ENCODE measurements at regions not wholly inside any gene's neighbourhood (a gene's known extent, or its start where the extent isn't known, plus 50 kb on each side); places are given as distances from the start of the nearest gene placed in this dataset.

- H3K79me1 ChIP-seq (ENCODE audit: low read length), result no peaks in the 10 kb centered on the region
- H3K23ac ChIP-seq (ENCODE audit: low read length), result no peak overlapping the region
- no peak overlapping the region for H4K5ac ChIP-seq (ENCODE audit: low read length)
- DNase-seq, result no peak
- no CpG with 5 or more reads among the region's 4 CpGs for WGBS (ENCODE audit: extremely low coverage, insufficient coverage, low lambda C conversion rate)
- H3K27me3 ChIP-seq (ENCODE audit: insufficient read depth, low read length, poor library complexity), result no peaks in the 10 kb centered on the region
- no peak overlapping the region for H3K27ac ChIP-seq (ENCODE audit: low read depth, low read length)
- H4K8ac ChIP-seq (ENCODE audit: low read depth, low read length), result no peak overlapping the region
- H2BK15ac ChIP-seq (replicated peaks; ENCODE audit: low read depth), result no peak overlapping the region
- H3K56ac ChIP-seq (ENCODE audit: low read length), result no peak overlapping the region
- no peaks in the 10 kb centered on the region for H3K79me2 ChIP-seq (ENCODE audit: control insufficient read depth, insufficient read depth, low read length)
- H3K18ac ChIP-seq (ENCODE audit: low read length), result no peak overlapping the region
- no peak overlapping the region for H2BK120ac ChIP-seq (ENCODE audit: low read depth, low read length)
- H3K4me2 ChIP-seq (ENCODE audit: low read length), result no peak overlapping the region
- H3K9ac ChIP-seq (ENCODE audit: low read length), result no peak overlapping the region
- H3K4ac ChIP-seq (ENCODE audit: low read depth, low read length), result no peak overlapping the region
- no peaks in the 10 kb centered on the region for H3K36me3 ChIP-seq (ENCODE audit: control insufficient read depth, insufficient read depth, low read length)
- H3K4me3 ChIP-seq (ENCODE audit: low read length), result no peak overlapping the region
- no peak overlapping the region for H2AK5ac ChIP-seq (ENCODE audit: low read length)
- no peak overlapping the region for H2BK5ac ChIP-seq (ENCODE audit: low read length)
- H3K4me1 ChIP-seq (ENCODE audit: control insufficient read depth, low read depth, low read length), result no peaks in the 10 kb centered on the region
Observed at GRCh38 chr21:39050841-39051587, 132.2 kb downstream of the PSMG1 start.

- no peak overlapping the region for H3K4ac ChIP-seq (ENCODE audit: low read depth, low read length)
- H2BK120ac ChIP-seq (ENCODE audit: low read depth, low read length), result no peak overlapping the region
- no peaks in the 10 kb centered on the region for H3K36me3 ChIP-seq (ENCODE audit: control insufficient read depth, insufficient read depth, low read length)
- no peaks in the 10 kb centered on the region for H3K79me1 ChIP-seq (ENCODE audit: low read length)
- H3K56ac ChIP-seq (ENCODE audit: low read length), result no peak overlapping the region
- no peak overlapping the region for H2BK5ac ChIP-seq (ENCODE audit: low read length)
- DNase-seq, result no peak
- no peak overlapping the region for H2AK5ac ChIP-seq (ENCODE audit: low read length)
- H3K4me2 ChIP-seq (ENCODE audit: low read length), result no peak overlapping the region
- no peaks in the 10 kb centered on the region for H3K79me2 ChIP-seq (ENCODE audit: control insufficient read depth, insufficient read depth, low read length)
- no peak overlapping the region for H3K4me3 ChIP-seq (ENCODE audit: low read length)
- H3K9ac ChIP-seq (ENCODE audit: low read length), result no peak overlapping the region
- H4K5ac ChIP-seq (ENCODE audit: low read length), result no peak overlapping the region
- H3K27ac ChIP-seq (ENCODE audit: low read depth, low read length), result no peak overlapping the region
- H2BK15ac ChIP-seq (replicated peaks; ENCODE audit: low read depth), result no peak overlapping the region
- H3K23ac ChIP-seq (ENCODE audit: low read length), result no peak overlapping the region
- H3K18ac ChIP-seq (ENCODE audit: low read length), result no peak overlapping the region
- no peaks in the 10 kb centered on the region for H3K4me1 ChIP-seq (ENCODE audit: control insufficient read depth, low read depth, low read length)
- H3K27me3 ChIP-seq (ENCODE audit: insufficient read depth, low read length, poor library complexity), result no peaks in the 10 kb centered on the region
- 100% methylated on average over 2 of the region's 4 CpGs for WGBS (ENCODE audit: extremely low coverage, insufficient coverage, low lambda C conversion rate)
- H4K8ac ChIP-seq (ENCODE audit: low read depth, low read length), result no peak overlapping the region
Observed at GRCh38 chr21:39048574-39048973, 134.7 kb downstream of the PSMG1 start.

GRCh38 chr21:39048064-39048463 is 135.2 kb downstream of the PSMG1 start:
- H4K8ac ChIP-seq (ENCODE audit: low read depth, low read length), result no peak overlapping the region
- no peak overlapping the region for H2BK15ac ChIP-seq (replicated peaks; ENCODE audit: low read depth)
- no peak overlapping the region for H3K9ac ChIP-seq (ENCODE audit: low read length)
- H2AK5ac ChIP-seq (ENCODE audit: low read length), result no peak overlapping the region
- H3K36me3 ChIP-seq (ENCODE audit: control insufficient read depth, insufficient read depth, low read length), result no peaks in the 10 kb centered on the region
- no peaks in the 10 kb centered on the region for H3K79me1 ChIP-seq (ENCODE audit: low read length)
- H3K4ac ChIP-seq (ENCODE audit: low read depth, low read length), result no peak overlapping the region
- H3K79me2 ChIP-seq (ENCODE audit: control insufficient read depth, insufficient read depth, low read length), result no peaks in the 10 kb centered on the region
- peak; percentile 99 for DNase-seq
- no peak overlapping the region for H2BK5ac ChIP-seq (ENCODE audit: low read length)
- H4K5ac ChIP-seq (ENCODE audit: low read length), result no peak overlapping the region
- H3K27ac ChIP-seq (ENCODE audit: low read depth, low read length), result no peak overlapping the region
- H3K27me3 ChIP-seq (ENCODE audit: insufficient read depth, low read length, poor library complexity), result no peaks in the 10 kb centered on the region
- no peak overlapping the region for H3K4me3 ChIP-seq (ENCODE audit: low read length)
- no peak overlapping the region for H3K56ac ChIP-seq (ENCODE audit: low read length)
- H2BK120ac ChIP-seq (ENCODE audit: low read depth, low read length), result no peak overlapping the region
- WGBS (ENCODE audit: extremely low coverage, insufficient coverage, low lambda C conversion rate), result no CpG with 5 or more reads among the region's 6 CpGs
- no peak overlapping the region for H3K18ac ChIP-seq (ENCODE audit: low read length)
- H3K23ac ChIP-seq (ENCODE audit: low read length), result no peak overlapping the region
- no peak overlapping the region for H3K4me2 ChIP-seq (ENCODE audit: low read length)
- H3K4me1 ChIP-seq (ENCODE audit: control insufficient read depth, low read depth, low read length), result no peaks in the 10 kb centered on the region

GRCh38 chr21:39047046-39047445 is 136.2 kb downstream of the PSMG1 start:
- Histone ChIP-seq H3K9ac (ENCODE audit: low read length) (no peak overlapping the region), H2AK5ac (ENCODE audit: low read length) (no peak overlapping the region), H3K27me3 (ENCODE audit: insufficient read depth, low read length, poor library complexity) (no peaks in the 10 kb centered on the region), H3K79me2 (ENCODE audit: control insufficient read depth, insufficient read depth, low read length) (no peaks in the 10 kb centered on the region), H3K4me1 (ENCODE audit: control insufficient read depth, low read depth, low read length) (no peaks in the 10 kb centered on the region), H2BK15ac (replicated peaks; ENCODE audit: low read depth) (no peak overlapping the region), H4K8ac (ENCODE audit: low read depth, low read length) (no peak overlapping the region), H3K56ac (ENCODE audit: low read length) (no peak overlapping the region), H2BK5ac (ENCODE audit: low read length) (no peak overlapping the region), H3K4me3 (ENCODE audit: low read length) (no peak overlapping the region), H4K5ac (ENCODE audit: low read length) (no peak overlapping the region), H3K18ac (ENCODE audit: low read length) (no peak overlapping the region), H3K4me2 (ENCODE audit: low read length) (no peak overlapping the region), H3K23ac (ENCODE audit: low read length) (no peak overlapping the region), H2BK120ac (ENCODE audit: low read depth, low read length) (no peak overlapping the region), H3K27ac (ENCODE audit: low read depth, low read length) (no peak overlapping the region), H3K36me3 (ENCODE audit: control insufficient read depth, insufficient read depth, low read length) (no peaks in the 10 kb centered on the region), H3K4ac (ENCODE audit: low read depth, low read length) (no peak overlapping the region), H3K79me1 (ENCODE audit: low read length) (no peaks in the 10 kb centered on the region)
- no CpG with 5 or more reads among the region's 3 CpGs for WGBS (ENCODE audit: extremely low coverage, insufficient coverage, low lambda C conversion rate)
- no peak for DNase-seq

- Histone ChIP-seq H3K18ac (ENCODE audit: low read length) (no peak overlapping the region), H3K23ac (ENCODE audit: low read length) (no peak overlapping the region)
- no peak for DNase-seq
Observed at GRCh38 chr21:39046236-39046916, 136.9 kb downstream of the PSMG1 start.

More at GRCh38 chr21:39046236-39046916, 136.9 kb downstream of the PSMG1 start:
- H3K56ac ChIP-seq (ENCODE audit: low read length), result no peak overlapping the region
- no peak overlapping the region for H3K9ac ChIP-seq (ENCODE audit: low read length)
- no peak overlapping the region for H2BK120ac ChIP-seq (ENCODE audit: low read depth, low read length)
- H4K8ac ChIP-seq (ENCODE audit: low read depth, low read length), result no peak overlapping the region
- no peak overlapping the region for H2BK15ac ChIP-seq (replicated peaks; ENCODE audit: low read depth)
- no CpG with 5 or more reads among the region's 9 CpGs for WGBS (ENCODE audit: extremely low coverage, insufficient coverage, low lambda C conversion rate)
- no peak overlapping the region for H2BK5ac ChIP-seq (ENCODE audit: low read length)
- no peak overlapping the region for H3K27ac ChIP-seq (ENCODE audit: low read depth, low read length)
- H3K27me3 ChIP-seq (ENCODE audit: insufficient read depth, low read length, poor library complexity), result no peaks in the 10 kb centered on the region
- no peaks in the 10 kb centered on the region for H3K79me2 ChIP-seq (ENCODE audit: control insufficient read depth, insufficient read depth, low read length)
- H3K4ac ChIP-seq (ENCODE audit: low read depth, low read length), result no peak overlapping the region
- no peak overlapping the region for H2AK5ac ChIP-seq (ENCODE audit: low read length)
- H3K4me3 ChIP-seq (ENCODE audit: low read length), result no peak overlapping the region
- H4K5ac ChIP-seq (ENCODE audit: low read length), result no peak overlapping the region
- H3K4me1 ChIP-seq (ENCODE audit: control insufficient read depth, low read depth, low read length), result no peaks in the 10 kb centered on the region
- no peaks in the 10 kb centered on the region for H3K36me3 ChIP-seq (ENCODE audit: control insufficient read depth, insufficient read depth, low read length)
- H3K4me2 ChIP-seq (ENCODE audit: low read length), result no peak overlapping the region
- no peaks in the 10 kb centered on the region for H3K79me1 ChIP-seq (ENCODE audit: low read length)
